ENCODE measurements at regions not wholly inside any gene's neighbourhood (a gene's known extent, or its start where the extent isn't known, plus 50 kb on each side); places are given as distances from the start of the nearest gene placed in this dataset.

- no peak for FAIRE-seq
- TF ChIP-seq POLR2A (IDR thresholded peaks at IDR 0.05; ENCODE audit: low read depth, low read length), result no peak
- DNase-seq (ENCODE audit: insufficient read length, low spot score), result no peak
These were observed 154.6 kb upstream of the AHI1 start for GRCh38 chr6:135651964-135652755.

- no peak for TF ChIP-seq POLR2A (IDR thresholded peaks at IDR 0.05; ENCODE audit: low read depth, low read length)
- no peak for DNase-seq (ENCODE audit: insufficient read length, low spot score)
- FAIRE-seq, result no peak
These were observed 157.5 kb upstream of the AHI1 start for GRCh38 chr6:135655055-135655454.

- no peak for FAIRE-seq
- no peak for TF ChIP-seq POLR2A (IDR thresholded peaks at IDR 0.05; ENCODE audit: low read depth, low read length)
- DNase-seq (ENCODE audit: insufficient read length, low spot score), result no peak
These were observed 159.7 kb upstream of the AHI1 start for GRCh38 chr6:135657207-135657606.

- no peak for TF ChIP-seq POLR2A (IDR thresholded peaks at IDR 0.05; ENCODE audit: low read depth, low read length)
These were observed 160.9 kb upstream of the AHI1 start for GRCh38 chr6:135658481-135658880.

GRCh38 chr6:135658916-135659315 is 161.4 kb upstream of the AHI1 start:
- no peak for FAIRE-seq

More at GRCh38 chr6:135658481-135658880, 160.9 kb upstream of the AHI1 start:
- DNase-seq (ENCODE audit: insufficient read length, low spot score) (no peak), FAIRE-seq (no peak)

GRCh38 chr6:135664527-135664926 is 167.0 kb upstream of the AHI1 start:
- no peak for TF ChIP-seq POLR2A (IDR thresholded peaks at IDR 0.05; ENCODE audit: low read depth, low read length)
- DNase-seq (ENCODE audit: insufficient read length, low spot score) (no peak), FAIRE-seq (no peak)

More at GRCh38 chr6:135658916-135659315, 161.4 kb upstream of the AHI1 start:
- no peak for DNase-seq (ENCODE audit: insufficient read length, low spot score)
- TF ChIP-seq POLR2A (IDR thresholded peaks at IDR 0.05; ENCODE audit: low read depth, low read length), result no peak

GRCh38 chr6:135665935-135666334 is 168.4 kb upstream of the AHI1 start:
- no peak for TF ChIP-seq POLR2A (IDR thresholded peaks at IDR 0.05; ENCODE audit: low read depth, low read length)
- DNase-seq (ENCODE audit: insufficient read length, low spot score) (no peak), FAIRE-seq (no peak)

- no peak for TF ChIP-seq POLR2A (IDR thresholded peaks at IDR 0.05; ENCODE audit: low read depth, low read length)
- DNase-seq (ENCODE audit: insufficient read length, low spot score) (peak; percentile 16), FAIRE-seq (peak; percentile 86)
These were observed 170.3 kb upstream of the AHI1 start for GRCh38 chr6:135667691-135668455.

- no peak for TF ChIP-seq POLR2A (IDR thresholded peaks at IDR 0.05; ENCODE audit: low read depth, low read length)
- DNase-seq (ENCODE audit: insufficient read length, low spot score), result no peak
- no peak for FAIRE-seq
These were observed 174.7 kb upstream of the AHI1 start for GRCh38 chr6:135672256-135672655.

- FAIRE-seq, result no peak
These were observed 176.2 kb upstream of the AHI1 start for GRCh38 chr6:135673501-135674309.

GRCh38 chr6:135675026-135675425 is 176.5 kb upstream of the PDE7B start:
- DNase-seq (ENCODE audit: insufficient read length, low spot score) (no peak), FAIRE-seq (no peak)
- TF ChIP-seq POLR2A (IDR thresholded peaks at IDR 0.05; ENCODE audit: low read depth, low read length), result no peak

More at GRCh38 chr6:135673501-135674309, 176.2 kb upstream of the AHI1 start:
- TF ChIP-seq POLR2A (IDR thresholded peaks at IDR 0.05; ENCODE audit: low read depth, low read length), result no peak
- DNase-seq (ENCODE audit: insufficient read length, low spot score), result no peak

- TF ChIP-seq POLR2A (IDR thresholded peaks at IDR 0.05; ENCODE audit: low read depth, low read length), result no peak
- DNase-seq (ENCODE audit: insufficient read length, low spot score), result no peak
- FAIRE-seq, result no peak
These were observed 175.6 kb upstream of the PDE7B start for GRCh38 chr6:135675862-135676261.

GRCh38 chr6:135680964-135681913 is 170.3 kb upstream of the PDE7B start:
- DNase-seq (ENCODE audit: insufficient read length, low spot score) (no peak), FAIRE-seq (no peak)

More at GRCh38 chr6:135680964-135681913, 170.3 kb upstream of the PDE7B start:
- no peak for TF ChIP-seq POLR2A (IDR thresholded peaks at IDR 0.05; ENCODE audit: low read depth, low read length)
